ENCODE measurements at regions not wholly inside any gene's neighbourhood (a gene's known extent, or its start where the extent isn't known, plus 50 kb on each side); places are given as distances from the start of the nearest gene placed in this dataset.
"Not testable (repeated sequence)": the region's sequence is repeated elsewhere in the genome, so short reads cannot be mapped to it uniquely, and the experiment has no call there.

DNA sequence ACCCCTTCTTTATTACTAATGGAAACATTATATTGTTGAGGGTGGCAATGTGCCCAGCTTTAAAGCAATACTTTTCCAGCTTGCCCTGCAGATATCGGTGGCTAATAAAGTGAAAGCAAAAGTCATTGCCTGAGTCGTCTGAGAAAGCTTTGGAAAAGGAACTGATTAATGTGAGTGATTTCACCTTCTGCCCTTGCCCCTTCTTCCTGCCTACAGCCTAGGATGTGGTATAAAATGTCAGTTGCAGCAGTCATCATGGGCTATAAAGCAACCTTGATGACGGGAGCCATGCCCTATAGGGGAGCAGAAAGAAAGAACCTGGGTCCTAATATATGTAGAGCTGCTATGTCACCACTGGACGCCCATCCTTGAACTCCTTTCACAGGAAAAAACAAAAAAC is 132.4 kb upstream of the USP9X start:
- no peak for DNase-seq

DNA sequence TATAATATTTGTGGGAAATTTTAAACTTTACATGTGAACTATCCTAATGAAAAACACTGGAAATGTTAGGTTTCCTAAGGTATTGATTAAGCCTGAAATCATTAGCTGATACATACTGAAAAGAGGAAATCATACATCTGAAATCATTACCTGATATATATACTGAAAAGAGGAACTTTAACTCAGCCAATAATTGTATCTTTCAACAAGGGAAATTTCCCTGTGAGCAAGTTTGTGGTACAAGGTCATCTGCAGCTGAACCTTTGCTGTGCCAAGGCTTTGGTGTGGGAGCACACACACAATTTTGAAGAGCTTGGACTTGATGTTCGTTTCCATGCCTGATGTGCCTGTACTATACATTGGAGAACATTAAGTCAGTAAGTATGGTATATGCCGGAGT is 131.9 kb upstream of the USP9X start:
- DNase-seq = no peak

DNA sequence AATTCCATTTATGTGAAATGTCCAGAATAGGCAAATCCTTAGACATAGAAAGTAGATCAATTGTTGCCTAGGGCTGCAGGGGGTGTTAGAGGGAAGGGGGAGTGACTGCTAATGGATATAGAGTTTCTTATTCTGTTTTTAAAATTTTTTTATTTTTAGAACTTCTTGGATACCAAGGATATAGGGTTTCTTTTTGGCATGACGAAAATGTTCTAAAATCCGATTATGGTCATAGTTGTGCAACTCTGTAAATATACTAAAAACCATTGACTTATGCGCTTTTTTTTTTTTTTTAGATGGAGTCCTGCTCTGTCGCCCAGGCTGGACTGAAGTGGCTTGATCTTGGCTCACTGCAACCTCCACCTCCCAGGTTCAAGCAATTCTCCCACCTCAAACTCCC is 125.2 kb upstream of the USP9X start:
- no peak for DNase-seq

DNA sequence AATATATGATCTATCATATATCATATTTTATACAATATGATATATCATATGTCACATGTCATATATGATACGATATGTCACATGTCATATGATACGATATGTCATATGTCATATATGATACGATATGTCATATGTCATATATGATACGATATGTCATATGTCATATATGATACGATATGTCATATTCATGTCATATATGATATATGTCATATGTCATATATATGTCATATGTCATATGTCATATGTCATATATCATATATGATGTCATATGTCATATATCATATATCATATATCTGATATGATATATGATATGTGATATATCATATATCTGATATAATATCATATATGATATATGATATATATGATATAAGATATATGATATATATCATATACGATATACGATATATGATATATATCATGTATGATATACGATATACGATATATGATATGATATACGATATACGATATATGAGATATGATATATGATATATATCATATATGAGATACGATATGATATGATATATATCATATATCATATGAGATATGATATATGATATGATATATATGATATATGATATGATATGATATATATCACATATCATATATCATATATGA is 122.3 kb upstream of the USP9X start:
- DNase-seq = no peak

DNA sequence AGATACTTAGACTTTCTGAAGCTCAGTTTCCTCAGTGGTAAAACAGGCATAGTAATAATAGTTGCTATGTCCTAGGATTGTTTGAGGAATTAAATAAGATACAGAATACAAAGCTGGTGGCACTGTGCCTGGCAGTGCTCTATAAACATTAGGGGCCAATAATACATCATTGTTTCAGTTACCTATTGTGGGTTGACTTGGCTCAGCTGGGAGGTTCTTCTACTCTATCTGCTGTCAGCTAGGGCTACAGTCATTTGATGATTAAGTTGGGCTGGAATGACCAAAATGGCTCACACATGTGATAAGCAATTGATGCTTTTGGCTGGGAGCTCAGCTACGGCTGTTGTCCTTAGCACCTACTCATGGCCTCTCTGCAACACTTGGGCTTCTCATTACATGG is 121.2 kb upstream of the USP9X start:
- no peak for DNase-seq

DNA sequence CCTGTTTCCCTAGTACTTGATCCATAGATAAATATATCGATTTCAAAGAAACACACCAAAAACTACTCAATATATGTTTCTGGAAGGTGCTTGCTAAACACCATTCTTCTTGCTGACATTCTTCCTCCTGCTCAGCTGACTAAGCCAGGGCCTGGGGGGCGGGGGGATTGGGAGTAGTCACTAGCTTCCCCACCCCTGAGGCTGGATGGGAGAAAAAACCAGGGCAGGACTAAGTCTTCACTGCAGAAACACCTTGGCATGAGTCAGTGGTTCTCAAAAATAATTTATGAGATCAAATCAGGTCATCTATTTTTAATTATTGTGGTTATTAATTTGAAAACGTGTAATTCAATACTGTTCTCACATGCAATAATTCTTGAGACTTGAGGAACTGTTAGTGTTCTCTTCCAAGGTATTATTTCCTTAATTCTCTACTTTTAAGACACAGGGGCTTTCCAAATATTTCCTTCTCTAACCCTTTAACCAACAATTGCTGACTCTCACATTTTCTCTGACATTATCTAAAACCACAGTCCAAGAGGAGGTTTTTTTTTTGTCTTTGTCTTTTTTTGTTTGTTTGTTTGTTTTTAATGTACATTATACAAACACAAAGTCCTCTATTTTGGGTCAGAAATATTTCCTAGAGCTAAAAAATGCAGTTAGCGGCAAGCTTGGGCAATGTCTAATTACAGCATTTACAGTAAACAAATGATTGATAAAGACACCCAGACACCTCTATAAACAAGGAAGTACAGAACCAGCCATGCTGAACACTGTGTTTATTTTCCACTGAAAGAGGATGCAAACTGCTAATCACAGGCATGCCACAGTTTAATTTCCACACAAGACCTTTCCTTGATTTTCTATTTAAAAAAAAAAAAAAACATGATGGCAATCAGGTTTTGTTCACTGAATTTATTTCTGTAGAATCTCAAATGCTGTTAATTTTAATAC is 120.3 kb upstream of the USP9X start:
- no peak for DNase-seq

DNA sequence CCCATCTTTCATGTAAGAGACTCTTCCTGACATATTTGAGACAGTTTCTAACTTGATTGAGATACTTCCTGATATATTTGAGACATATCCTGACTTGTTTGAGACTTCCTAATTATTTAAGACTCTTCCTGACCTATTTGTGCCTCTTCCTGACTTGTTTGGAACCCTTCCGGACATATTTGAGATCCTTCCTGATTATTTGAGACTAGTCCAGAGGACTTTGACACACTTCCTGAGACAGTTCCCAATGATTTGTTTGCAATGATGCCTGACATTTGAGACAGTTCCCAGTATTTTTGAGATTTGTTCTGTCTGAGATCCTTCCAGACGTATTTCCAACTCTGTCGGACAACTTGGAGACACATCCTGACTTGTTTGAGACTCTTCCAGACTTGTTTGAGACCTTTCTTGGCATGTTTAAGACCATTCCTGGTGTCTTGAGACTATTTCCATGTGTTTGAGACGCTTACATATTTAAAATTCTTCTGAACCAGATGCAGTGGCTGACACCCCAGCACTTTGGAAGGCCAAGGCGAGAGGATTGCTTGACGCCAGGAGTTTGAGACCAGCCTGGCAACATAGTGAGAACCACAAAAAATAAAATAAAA is 118.9 kb upstream of the USP9X start:
- no peak for DNase-seq

DNA sequence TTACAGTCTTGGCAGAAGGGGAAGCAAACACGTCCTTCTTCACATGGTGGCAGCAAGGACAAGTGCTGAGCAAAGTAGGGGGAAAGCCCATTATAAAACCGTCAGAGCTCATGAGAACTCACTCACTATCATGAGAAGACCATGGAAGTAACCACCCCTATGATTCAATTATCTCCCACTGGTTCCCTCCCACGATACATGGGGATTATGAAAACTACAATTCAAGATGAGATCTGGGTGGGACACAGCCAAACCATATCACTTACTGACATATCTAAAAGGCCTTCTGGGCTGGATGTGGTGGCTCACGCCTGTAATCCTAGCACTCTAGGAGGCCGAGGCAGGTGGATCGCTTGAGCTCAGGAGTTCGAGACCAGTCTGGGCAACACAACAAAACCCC is 117.1 kb upstream of the USP9X start:
- DNase-seq = no peak

DNA sequence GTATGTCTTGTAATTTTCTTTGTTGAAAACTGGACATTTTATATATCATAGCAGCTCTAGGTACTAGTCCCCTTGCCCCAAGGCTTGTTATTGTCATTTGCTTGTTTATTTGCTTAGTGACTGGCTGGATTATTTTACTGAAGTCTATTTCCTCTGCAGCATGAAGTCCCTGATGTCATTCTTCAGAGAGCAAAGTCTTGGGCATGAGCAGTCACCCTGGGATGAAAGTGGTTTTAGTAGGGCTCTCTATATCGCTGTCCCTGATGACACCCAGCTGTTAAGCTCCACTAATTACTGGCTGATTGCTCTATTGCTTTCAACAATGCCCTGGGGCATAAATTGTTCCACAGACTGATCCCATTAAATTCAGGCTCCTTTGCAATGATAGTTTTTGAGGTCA is 113.5 kb upstream of the USP9X start:
- no peak for DNase-seq

DNA sequence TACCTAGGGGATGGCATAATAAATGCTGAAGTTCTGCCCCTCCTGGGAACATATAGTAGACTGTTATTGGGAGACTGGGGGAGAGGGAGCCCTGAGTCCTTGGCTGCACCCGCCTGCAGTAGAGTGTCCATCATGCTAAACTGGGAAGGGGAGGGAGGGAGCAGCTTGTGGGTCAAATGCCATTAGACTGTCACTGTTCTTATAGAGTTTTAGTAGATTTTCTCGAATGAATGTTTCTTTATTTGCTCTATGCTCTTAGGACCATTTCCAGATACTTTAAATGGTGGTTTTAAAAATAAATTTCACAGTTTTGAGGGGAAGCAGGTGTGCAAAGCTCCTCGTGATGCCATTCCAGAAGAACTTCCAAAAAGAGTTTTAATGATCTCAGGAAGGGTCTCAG is 111.6 kb upstream of the USP9X start:
- DNase-seq = no peak

DNA sequence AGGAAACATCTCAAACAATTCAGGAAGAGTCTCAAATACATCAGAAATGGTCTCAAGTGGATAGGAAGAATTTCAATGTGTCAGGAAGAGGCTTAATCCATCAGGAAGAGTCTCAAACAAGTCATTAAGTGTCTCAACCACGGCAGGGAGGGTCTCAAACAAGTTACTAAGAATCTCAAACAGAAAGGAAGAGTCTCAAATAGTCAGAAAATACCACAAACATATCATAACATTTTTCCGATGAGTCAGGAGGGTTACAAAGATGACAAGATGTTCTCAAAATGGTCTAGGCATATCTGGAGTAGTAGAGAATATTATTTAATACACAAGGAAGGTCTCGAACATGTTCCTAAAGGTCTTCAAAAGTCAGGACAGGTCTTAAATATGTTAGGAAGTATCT is 109.3 kb upstream of the USP9X start:
- no peak for DNase-seq

DNA sequence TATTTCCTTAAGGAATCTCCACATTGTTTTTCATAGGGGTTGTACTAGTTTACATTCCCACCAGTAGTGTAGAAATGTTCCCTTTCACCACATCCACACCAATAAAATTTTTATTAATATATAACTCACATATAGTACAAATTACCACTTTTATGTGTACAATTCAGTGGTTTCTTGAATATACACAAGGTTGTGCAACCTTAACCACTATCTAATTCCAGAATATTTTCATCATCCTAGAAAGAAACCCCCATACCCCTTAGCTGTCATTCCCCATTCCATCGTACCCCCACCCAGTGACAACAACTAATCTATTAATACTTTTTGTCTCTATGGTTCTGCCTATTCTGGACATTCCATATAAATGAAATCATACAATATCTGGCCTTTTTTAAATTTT is 108.3 kb upstream of the USP9X start:
- no peak for DNase-seq

DNA sequence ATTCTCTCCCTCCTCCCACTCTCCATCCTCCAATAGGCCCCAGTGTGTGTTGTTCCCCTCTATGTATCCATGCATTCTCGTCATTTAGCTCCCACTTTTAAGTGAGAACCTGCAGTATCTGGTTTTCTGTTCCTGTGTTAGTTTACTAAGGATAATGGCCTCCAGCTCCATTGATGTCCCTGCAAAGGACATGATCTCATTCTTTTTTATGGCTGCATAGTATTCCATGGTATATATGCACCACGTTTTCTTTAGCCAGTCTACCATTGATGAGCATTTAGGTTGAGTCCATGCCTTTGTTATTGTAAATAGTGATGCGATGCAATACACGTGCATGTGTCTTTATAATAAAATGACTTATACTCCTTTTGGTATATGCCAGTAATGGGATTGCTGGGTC is 100.3 kb upstream of the USP9X start:
- DNase-seq = no peak

DNA sequence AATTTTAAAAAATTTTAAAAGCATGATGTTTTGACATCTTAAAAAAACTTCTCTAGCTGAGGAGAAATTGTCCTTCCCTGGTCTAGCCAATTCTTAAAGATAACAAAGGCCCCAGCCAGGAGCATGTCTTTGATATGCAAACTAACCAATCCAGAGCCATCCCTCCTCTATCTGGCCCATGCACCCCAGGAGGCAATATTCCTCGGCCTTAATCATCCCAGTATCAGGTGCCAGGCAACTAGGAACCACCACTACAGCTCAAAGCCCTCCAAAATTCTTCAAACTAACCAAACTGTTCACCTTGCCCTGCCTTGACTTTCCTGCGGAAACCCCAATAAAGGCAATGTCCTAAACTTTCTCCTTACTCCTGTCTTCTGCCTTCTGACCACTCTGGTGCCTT is 97.8 kb upstream of the USP9X start:
- DNase-seq = no peak

DNA sequence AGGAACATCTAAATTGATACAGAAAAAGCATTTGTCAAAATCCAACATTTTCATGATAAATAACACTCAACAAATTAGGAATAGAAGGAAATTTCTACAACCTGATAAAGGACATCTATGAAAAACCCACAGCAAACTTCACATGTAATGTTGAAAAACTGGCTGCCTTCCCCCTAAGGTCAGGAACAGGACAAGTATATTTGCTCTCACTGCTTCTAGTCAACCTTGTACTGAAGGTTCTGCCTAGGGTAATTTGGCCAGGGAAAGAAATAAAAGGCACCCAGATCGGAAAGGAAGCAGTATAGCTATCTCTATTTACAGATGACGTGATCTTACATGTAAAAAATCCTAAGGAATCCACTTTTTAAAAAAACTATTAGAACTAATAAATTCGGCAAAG is 97.1 kb upstream of the USP9X start:
- DNase-seq = no peak

DNA sequence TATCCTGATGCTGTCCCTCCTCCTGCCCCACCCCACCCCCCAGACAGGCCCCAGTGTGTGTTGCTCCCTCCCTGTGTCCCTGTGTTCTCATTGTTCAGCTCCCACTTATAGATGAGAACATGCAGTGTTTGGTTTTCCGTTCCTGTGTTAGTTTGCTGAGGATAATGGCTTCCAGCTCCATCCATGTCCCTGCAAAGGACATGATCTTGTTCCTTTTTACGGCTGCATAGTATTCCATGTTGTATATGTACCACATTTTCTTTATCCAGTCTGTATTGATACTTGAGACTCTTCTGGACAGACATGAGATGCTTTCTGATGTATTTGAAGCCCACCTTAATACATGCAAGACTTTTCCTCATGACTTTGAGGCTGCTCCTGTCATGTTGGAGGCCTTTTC is 91.8 kb upstream of the USP9X start:
- not testable (repeated sequence) for DNase-seq

DNA sequence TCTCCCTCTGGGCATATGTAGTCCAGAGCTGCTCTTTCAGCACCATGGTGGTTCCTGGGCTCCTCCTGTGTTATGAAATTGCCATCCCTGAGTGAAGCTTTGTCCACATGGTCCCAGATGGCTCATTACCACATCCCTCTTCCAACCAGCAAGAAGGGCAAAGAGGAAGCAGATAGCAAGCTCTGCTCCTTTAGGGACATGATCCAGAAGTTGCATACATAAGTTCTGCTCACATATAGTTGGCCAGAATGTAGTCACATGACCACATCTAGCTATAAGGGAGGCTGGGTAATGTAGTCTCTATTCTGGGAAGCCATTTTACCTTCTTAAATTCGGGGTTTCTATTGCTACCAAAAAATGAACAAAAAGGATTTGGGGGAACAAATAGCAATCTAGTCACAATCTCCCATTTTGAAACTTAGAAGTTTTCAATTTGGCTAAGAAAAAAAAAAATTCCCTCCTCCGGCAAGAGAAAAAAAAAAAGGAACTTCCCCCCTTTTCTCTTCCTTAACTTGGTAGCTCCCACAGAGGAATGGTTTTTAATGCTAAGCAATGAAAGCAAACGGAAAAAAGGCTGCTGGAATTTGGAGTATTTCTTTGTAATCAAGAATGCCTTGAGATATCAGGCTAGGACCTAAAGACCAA is 88.2 kb upstream of the USP9X start:
- no peak for DNase-seq

DNA sequence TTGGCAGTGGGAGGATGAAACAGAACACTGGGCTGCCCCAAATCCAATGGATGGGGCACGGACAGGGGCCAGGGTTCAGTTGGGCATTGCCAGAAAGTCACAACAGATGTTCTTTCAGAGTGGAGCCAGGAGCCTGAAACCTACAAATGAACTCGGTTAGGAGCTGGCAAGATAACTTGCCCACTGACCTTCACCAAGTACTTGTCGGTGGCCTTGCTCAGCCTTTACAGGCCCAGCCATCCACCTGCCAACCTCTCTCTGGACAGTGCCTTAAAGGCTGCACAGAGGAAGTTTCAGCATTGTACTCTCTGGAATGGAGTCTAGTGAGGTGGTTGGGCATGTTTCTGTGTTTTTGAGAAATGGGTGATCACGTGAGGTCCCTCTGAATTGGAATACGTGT is 87.1 kb upstream of the USP9X start:
- DNase-seq = no peak

DNA sequence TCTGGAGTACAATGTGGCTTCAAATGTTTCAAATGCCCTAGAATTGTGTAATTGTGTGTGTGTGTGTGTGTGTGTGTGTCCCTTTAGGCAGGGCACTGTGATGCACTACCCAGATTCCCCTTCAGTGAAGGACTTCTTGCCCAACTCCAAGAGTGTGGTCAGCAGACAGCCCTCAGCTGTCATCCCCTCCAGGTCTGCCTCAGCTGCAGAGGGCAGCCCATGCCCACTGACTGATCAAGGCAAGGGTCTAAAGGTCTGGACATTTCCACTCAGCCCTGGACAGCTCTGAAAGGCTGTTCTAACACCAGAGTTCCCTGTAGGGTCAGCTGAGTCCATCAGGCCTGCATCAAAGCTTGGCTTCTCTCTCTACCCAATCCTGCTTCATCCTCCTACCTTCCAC is 83.9 kb upstream of the USP9X start:
- DNase-seq = no peak

DNA sequence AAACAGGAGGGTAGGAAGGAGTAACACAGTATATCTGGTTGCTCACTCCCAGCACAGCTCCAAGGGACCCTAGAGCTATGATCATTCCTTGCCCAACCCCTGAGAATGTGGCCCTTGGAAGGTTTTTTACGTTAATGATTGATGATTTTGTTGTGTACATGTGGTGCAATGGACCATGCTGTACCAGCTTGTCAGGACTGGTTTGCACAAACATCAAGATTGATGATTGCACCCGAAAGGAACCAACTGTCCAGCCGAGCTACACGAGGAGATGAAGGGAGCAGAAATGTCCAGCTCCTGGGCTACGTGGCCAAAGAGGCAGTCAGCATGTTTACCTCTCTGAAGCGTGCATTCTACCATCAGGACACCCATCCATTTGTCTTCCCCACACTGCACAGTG is 83.2 kb upstream of the USP9X start:
- no peak for DNase-seq

DNA sequence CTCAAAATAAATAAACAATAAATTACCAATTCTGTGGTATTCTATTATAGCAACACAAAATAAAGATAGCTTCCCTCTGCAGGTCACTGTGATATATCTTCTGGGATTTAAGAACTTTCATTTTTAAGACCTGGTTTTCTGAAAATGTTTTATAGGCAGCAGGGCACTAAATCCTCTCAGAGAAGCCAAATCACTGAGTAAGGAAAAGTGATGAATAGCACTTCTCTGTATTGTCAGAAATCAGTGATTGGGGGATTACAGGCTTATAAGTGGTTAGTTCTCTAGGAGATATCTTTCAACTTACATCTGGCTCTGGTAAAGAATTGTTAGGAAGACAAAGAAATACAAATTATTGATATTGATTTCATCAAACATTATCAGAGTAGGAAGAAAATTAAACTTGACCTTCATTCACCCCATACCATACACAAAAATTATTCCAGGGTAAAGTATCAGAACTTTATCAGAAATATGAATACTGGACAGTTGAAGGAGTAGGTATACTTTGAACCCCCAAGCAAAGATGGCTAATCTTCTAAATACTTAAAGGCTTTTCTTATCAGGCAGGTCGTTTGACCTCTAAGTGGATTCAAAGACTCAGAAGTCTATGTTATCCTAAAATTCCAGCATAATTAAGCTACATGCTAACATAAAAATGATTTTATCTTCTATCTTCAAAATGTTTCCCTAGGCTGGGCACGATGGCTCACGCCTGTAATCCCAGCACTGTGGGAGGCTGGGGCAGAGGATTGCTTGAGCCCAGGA is 81.6 kb upstream of the USP9X start:
- DNase-seq = no peak

DNA sequence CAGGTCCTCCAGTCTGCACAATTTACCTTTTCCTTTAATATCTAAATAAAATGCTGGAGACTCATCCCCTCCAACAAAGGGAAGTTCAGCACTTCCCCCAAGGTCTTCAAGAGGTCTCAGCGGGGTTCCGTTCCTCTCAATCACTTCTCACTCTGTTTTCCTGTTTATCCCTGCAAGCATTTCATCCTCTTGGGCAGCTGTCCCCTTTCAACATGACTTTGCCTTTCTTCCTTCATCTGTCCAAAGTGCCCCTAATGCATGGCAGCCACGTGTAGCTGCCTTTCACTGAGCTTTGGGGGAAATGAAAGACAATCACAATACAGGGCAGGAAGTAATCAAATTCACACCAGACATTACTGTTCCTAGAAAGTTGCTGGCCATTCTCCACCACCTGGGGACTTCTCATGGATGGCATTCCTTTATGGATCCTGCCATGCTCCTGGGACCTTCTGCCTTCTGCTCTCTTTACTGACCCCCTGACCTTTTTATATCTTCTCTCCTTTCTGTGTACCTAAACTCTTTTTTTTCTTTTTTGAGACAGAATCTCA is 79.7 kb upstream of the USP9X start:
- no peak for DNase-seq

All from activated T-cell treated with anti-CD3 and anti-CD28 coated beads, Interleukin-2, amount 50 U/mL, for 48 hours (primary cell).